HPDE6-E6E7 (cell line): ENCODE measurements at regions not wholly inside any gene's neighbourhood (a gene's known extent, or its start where the extent isn't known, plus 50 kb on each side); places are given as distances from the start of the nearest gene placed in this dataset.
"Not testable (repeated sequence)": the region's sequence is repeated elsewhere in the genome, so short reads cannot be mapped to it uniquely, and the experiment has no call there.

ENCODE experiments used
- DNase-seq: peaks from one replicate; pipeline ENCODE4 v3.0.0; 2011; ENCODE audit warnings: missing footprints; ENCODE audit errors: extremely low spot score

DNA sequence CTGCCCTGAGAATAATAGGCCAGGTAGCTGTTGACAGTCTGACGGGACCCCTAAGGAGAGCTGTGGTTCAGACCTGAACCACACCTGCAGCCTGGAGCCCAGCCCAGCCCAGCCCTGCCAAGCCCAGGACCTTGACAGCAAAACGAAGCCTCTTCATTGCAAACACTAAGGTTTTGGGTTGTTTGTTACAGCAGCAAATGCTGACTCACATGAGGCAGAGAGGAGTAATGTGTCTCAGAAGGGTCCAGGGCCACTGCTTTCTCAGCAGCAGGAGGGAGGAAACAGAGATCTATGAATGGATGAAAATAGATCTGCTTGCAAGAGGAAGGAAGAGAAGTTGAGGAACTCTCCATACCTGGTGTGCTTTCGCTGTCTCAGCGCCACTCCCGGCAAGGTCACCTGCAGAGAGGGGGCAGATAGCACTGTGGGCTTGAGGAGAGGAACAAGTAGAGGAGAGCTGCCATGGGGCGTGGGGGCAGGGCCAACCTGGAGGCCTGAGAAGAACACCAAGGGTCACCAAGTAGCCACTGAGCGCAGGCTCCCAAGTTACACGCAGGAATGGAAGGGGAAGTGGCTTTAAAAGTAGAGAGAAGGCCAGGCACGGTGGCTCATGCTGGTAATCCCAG, 127.2 kb downstream of the ZNF281 start:
- DNase-seq = no peak

DNA sequence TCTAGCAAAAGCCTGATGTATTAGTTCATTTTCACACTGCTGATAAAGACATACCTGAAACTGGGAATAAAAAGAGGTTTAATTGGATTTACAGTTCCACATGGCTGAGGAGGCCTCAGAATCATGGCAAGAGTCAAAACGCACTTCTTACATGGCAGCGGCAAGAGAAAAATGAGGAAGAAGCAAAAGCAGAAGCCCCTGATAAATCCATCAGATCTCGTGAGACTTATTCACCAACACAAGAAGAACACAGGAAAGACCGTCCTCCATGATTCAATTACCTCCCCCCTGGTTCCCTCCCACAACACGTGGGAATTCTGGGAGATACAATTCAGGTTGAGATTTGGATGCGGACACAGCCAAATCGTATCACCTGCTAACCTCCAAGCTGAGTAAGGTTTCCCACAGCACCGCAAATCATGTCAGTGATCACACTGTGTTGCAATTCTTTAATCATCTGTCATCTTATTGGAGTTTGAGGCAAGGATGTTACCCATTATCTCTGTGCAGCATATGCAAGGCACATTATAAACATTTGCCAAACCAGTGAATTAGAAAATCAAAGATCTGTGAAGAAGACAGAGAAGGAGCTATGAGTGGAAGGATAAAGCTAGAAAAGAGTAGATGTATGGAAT, 128.5 kb downstream of the ZNF281 start:
- no peak for DNase-seq

DNA sequence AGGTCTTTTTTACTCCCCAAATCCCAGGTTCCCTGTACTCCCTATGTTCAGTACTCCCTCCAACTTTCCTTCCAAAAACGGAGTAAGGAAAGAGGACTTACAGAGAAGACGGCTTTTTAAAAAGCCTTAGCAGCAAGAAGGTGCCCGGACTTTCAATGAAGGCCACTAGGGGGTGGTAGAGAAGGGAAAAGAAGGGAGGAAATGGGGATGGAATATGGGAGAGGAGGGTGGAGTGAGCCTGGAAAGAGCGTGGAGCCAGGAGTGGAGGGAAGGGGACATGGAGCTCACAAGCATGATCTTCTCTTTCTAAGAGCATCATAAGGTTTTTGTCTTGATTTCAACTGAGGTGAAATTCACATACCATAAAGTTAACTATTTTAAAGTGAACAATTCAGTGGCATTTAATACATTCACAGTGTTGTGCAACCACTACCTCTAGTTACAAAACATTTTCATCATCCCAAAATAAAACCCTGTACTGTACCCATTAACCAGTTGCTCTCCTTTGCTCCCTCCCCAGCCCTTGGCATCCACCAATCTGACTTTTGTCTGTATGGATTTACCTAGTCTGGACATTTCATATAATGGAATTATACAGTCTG, 129.9 kb downstream of the ZNF281 start:
- peak; percentile 27 for DNase-seq

DNA sequence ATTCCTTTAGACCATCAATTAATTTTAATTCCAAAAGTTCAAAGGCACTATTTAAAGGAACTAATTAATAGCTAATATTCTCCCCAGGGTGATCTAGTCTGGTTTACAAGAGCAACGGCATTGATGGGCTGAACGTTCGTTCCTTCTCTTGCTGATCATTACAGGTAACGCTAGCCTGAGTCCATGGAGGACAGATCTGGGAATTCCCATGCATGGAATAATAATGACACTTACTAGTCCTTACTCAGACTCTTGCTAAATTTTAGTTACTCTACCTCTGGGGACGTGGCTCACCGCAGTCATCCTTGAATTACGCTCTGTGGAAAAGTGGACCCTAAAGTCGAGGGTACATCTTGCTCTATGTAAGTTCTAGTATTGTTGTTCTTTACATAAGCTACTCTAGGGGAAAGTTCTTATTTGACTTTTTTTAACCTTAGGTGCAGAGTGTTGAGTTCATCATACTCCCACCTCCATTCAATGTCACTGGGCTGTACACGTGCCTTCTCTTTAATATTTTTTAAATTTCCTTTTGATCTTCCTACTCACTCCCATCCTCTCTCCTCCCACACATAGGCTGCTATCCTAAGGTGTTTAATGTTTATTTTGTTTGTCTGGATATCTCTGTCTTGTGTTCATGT, 133.9 kb downstream of the ZNF281 start:
- no peak for DNase-seq

DNA sequence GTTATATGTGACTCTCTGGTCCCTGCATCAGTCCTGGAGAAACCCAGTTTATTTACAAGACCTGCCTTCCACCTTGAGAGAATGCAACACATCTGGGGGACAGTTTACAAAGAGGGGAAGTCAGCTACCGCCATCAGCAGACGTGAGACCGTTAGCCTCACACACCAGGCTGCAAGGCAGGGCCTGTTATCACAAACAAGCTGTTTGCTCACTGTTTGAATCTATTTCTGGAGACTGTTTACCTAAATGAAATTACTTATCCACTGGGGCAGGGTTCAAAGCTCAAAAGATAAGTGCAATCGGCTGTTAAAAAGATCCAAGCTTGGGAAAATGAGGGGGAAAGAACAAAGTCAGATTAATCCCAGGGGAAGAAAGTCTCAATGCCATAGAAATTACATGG, 134.4 kb downstream of the ZNF281 start:
- no peak for DNase-seq

DNA sequence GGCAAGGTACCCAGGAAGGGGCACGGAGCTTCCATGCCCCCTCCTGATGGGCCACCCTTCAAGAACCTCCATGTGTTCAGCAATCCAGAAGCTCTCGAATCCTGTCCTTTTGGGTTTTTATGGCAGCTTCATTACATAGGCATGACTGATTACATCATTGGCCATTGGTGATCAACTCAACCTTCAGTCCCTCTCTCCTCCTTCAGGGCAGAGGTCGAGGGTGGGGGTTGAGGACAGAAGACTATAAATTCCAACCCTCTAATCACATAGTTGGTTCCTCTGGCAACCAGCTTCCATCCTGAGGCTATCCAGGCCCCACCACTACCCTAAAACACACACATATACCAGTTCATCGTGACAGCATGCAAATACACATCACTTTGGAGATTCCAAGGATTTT, 135.7 kb downstream of the ZNF281 start:
- DNase-seq = no peak

DNA sequence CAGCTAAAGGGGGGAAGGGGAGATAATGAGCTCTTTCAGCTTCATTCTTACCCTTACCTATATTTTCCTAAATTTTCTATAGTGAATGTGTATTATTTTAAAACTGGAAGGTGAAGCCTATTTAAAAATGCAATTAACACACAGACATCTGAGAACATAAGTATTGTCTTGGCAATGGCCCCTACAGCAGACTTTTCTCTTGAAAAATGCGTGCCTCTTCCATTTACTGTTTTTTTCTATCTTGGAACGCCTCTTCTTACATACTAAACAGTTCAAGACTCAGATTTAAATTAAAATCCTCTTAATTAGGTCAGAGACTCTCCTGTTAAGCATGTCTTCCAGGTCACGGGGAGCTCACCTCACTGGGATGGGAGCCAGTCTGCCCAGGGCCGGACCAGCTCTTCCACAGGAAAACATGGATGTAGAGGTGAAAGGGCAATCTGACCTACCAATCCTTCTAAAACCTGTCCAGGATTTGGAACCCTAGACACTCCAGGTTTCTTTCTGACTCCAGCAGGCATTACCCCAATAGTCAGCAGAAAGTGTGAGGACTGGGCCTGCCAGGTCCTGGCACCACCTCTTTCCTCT, 137.3 kb downstream of the ZNF281 start:
- DNase-seq = no peak

DNA sequence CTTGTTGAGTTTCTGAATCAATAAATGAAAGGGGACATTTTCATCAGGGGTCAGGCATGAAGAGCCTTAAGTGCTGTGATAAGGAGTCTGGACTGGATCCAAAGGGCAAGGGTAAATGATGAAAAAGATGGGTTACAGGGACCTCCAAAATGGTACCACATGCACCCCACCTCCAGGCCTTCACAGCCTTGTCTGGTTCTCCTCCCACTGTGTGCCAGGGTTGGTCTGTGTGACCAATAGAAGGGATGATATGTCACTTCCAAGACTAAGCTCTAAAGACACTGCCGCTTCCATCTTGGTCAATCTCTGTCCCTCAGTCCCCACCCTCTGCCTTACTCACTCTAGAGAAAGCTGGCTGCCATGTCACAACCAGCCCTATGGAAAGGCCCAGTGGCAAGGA, 140.6 kb downstream of the ZNF281 start:
- no peak for DNase-seq

DNA sequence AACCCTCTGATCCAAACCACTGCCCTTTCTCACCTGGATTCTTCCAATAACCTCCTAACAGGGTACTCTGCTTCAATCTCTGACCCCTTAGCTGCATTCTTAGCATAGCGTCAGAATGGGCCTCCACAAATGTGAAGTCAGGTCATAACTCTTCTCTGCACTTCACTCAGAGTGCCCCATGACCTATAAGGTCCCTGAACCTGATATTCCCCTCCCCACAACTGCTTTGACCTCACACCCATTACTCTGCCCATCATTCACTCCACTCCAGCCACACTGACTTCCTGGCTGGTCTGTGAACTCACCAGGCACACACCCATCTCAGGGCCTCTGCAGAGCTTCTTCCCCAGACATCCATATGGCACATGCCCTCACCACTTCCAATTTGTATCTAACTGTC, 141.9 kb downstream of the ZNF281 start:
- no peak for DNase-seq

DNA sequence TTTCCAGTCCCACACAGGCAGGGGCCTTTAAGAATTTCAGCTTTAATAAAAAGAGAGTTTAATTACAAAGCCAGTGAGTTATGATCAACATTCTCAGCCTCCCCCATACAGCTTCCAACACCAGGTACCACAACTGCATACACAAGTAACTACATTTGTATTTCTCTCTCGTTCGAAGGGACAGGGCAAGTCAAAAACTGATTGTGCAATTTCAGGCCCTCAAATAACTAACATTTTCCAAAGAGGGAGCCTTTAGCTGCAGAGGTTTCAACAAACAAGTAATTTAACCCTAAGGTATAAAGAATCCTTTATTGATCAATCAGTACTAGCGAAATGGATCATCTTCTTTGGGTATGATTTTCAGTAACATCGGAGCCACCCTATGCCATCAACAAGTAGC, 142.4 kb downstream of the ZNF281 start:
- no peak for DNase-seq

DNA sequence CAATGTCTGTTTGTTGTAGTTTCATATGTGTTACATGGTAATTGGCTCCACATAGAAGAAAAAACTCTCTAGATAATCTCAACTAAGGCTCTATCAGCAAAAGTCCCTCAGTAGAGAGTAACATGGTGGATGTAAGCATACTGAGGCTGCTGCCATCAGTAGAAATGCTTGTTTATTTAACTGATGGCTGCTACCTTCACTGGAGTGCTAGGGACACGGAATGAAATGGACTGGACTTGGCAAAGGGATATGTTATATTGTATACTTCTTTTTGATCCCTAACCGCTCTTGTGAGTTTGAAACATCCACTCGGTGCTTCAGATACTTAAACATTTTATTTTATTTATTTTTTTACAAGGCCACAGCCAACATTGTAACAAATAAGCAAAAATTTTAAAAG, 143.0 kb downstream of the ZNF281 start:
- no peak for DNase-seq

DNA sequence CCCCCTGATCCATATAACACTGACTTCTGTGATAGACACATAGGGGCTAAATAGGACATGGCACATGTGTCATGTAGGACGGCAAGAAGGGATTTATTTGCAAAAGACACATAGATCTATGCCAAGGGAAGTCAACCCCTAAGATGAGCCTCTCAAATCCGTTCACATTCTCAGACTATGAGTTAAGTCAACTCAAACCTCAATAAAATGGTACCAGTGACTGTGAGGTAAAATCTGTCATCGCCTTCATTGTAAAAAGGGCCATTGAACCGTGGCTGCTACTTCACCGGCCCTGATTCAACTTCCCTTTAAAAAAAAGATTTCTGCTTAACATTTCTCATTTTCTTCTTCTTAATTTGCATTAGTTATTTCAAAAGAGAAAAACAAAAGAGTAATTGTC, 144.0 kb downstream of the ZNF281 start:
- no peak for DNase-seq

DNA sequence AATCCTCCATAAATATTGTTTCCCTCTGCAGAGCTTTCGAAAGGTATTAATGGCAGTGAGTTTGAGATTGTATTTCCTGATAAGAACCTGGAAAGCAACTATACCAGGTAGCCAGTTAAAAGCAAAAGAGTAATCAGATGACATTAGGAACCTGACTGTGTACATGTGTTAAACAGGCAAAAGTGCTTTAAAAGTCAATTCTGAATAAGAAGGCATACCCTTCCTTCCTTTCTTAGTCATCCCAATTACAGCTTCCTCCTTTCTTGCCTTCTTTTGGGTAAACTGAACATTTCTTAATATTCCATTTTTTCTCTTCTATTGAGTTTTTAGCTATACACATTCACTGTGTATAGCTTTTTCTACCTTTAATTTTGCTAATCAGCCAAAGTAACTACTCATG, 144.7 kb downstream of the ZNF281 start:
- DNase-seq = no peak

DNA sequence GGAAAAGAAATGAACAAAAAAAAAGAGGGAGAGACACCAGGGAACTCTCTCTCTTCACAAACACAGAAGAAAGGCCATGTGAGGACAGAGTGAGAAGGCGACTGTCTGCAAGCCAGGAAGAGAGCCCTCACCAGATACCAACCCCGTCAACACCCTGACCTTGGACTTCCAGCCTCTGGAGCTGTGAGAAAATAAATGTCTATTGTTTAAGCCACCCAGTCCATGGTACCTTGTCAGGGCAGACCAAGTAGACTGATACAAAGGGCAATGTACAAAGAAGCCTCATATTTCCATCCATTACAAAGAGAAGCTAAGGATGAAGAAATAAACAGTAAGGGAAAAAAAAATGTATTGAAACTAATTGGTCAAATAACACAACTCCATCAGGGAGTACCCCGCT, 146.6 kb downstream of the ZNF281 start:
- no peak for DNase-seq

DNA sequence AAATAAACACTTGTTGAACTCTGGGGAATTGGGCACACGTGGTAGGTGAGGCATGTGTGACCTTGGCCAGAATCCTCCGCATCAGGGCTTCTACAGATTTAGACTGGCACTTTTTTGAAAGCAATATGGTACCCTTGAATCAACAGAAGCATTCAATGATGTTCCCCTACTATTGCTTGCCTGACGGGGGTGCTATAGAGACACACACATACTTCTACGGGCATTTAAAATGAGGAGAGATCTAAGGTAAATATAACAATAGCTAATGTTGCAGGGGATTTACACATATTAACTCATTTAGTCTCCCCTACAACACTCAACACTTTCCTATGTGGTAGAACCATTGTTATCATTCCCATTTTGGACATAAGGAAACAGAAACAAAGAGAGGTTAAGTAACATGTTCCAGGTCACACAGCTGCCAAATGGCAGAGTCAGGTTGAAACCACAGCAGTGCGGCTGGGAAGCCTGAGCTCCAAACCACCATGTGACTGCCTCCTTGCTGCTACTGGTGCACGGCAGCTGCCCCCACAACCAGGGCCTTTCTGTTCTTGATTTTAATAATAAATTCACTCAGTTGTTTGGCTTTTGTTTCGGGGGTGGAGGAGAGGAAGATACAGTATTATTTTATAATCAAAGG, 147.4 kb downstream of the ZNF281 start:
- no peak for DNase-seq

DNA sequence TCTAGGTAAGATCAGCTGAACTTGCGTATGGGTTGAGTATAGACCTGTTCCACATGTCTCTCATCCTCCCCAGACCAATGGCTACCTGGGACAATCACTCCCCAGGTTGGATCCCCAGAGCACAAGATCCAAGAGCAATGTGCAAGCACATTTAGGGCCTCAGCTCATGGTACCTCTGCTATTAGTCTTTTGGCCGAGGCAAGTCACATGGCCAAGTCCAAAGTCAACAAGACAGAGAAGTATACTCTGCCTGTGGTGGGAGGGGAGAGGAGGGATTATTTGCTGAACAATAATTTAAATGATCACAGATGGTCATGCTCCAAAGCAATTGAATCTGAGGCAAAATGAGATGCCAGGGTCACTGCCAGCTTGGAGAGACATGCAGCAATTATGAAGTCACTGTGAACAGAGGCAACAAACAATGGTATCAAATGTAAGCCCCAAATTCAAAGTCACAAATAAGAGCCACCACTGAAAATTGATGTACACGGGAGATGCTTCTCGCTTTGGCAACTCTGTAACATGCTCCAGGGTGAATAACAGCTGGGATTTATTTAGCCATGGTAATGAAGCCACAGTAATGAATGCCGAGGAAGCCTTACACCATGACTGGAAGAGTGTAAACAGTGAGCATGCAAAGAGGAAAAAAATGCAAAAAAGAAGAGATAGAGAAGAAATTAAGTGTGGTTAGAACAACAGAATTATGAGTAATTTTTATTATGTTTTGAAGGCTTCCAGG, 149.1 kb downstream of the ZNF281 start:
- no peak for DNase-seq

DNA sequence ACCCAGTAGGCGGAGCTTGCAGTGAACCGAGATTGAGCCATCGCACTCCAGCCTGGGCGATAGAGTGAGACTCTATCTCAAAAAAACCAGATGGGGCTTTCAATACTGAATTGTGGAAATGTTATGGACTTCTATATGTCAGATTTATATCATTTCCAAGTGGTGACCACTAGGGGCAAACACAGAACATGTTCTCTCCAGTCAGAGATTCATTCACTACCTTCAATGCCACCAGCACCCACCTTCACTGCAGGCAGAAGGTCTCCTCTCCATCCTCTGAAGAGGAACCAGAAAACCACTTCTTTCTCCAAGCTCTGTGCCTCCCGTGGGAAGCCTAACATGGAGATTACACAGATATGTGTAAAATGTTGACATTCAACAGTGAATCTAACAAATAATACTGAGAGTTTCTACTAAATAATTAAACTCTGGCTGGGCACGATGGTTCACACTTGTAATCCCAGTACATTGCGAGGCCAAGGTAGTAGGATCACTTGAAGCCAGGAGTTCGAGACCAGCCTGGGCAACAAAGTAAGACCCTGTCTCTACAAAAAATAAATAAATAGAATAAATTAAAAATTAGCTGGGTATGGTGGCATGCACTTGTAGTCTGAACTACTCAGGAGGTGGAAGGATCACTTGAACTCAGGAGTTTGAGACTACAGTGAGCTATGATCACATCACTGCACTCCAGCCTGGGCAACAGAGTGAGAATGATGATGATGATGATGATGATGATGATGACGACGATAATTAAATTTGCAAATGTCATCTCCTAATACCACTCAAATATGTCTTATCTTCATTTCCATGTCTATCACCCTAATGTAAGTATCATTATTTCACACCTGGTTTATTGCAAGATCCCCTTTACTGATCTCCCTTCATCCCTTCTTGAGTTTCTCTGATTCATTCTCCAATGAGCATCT, 151.1 kb downstream of the ZNF281 start:
- DNase-seq = no peak

DNA sequence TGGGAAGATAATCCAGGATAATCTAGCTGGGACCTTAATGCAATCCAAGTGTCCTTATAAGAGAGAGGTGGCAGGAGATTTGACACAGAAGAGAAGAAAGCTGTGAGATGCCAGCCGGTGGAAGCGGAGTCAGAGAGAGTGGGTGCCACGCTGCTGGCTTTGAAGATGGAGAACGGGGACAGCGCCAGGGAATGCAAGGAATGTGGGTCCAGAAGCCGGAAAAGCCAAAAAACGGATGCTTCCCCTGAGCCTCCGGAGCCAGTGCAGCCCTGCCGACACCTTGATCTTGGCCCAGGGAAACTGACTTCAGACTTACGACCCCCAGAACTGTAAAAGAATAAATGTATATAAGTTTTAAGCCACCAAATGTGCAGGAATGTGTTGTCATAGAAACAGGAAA, 152.6 kb downstream of the ZNF281 start:
- DNase-seq = no peak

DNA sequence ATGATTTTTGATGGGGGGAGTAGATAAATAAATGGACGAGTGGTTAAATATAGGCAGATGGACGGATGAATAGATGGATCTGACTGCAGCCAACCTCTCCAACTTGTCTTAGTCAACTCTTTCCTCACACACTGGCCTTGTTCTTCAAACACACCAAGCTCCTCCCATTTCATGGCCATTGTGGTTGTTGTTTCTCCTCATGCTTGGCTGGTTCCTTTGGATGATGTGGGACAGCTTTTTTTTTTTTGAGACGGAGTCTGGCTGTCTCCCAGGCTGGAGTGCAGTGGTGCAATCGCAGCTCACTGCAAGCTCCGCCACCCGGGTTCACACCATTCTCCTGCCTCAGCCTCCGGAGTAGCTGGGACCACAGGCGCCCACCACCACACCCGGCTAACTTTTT, 155.2 kb downstream of the ZNF281 start:
- not testable (repeated sequence) for DNase-seq

DNA sequence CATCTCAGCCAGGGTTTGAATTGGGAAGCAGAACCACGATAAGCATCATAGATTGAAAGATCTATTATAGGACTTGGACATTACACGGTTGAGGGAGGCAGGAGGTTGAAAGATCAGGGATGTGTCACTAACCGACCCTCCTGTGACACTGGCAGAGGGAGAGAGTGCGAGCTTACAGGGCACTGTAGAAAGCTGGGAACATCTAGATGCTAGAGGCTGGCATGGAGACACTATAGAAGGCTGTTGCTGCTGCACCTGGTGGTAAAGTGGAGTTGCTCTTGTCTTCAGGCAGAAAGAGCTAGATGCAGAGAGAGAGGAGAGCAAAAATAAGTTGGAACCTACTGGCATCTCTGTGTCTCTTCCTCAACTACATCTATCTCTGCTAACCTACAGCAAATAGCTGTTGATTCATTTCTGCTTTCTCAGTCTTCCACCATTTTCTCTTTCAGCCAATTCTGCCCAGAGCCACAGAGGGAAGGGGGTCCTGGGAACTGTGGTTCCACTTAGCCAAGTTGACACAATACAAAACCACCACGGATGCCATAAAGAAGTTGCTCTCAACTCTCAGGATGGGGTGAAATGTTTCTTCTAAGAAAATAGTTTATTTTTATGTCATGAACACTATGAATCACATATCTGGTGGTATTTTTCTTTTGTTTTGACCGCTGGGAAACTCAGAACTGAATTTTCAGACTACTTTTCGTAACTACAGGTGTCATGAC, 155.9 kb downstream of the ZNF281 start:
- DNase-seq = no peak
